ENCODE measurements at regions not wholly inside any gene's neighbourhood (a gene's known extent, or its start where the extent isn't known, plus 50 kb on each side); places are given as distances from the start of the nearest gene placed in this dataset.

DNA sequence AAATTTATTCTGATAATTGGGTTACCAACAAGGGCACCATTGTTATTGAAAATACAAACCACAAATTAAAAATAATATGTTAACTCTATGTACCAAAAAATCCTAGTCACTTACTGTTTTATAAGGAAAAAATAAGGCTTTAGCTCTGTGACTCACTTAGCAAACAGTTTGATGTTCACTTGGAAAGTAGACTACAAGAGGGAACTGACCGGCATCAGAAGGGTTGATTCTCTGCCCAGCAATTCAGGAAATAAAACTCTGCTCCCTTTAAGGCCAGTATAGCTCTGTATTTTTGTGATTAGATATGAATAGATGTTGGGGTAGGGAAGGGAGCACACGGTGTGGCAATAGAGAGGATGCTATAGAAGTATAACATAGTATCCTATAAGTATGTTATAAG, 671.3 kb downstream of the LRRC70 start:
- Histone ChIP-seq H3K9me3 (replicated peaks in 1 of 3) (no peaks in the 10 kb centered on the region), H3K4me3 (no peak overlapping the region), H3K27ac (no peak overlapping the region), H3K36me3 (replicated peaks in 1 of 2) (no peaks in the 10 kb centered on the region), H3K4me1 (replicated peaks in 1 of 2) (no peaks in the 10 kb centered on the region), H3K27me3 (peaks cover 3% of the 10 kb centered on the region)
- intact Hi-C loops (cut with DNase I) = no loop called here
- WGBS, 4 donors = 73 to 88% (median 84%) methylated on average over 2 of the region's 2 CpGs
- TF ChIP-seq, protein P1, sequence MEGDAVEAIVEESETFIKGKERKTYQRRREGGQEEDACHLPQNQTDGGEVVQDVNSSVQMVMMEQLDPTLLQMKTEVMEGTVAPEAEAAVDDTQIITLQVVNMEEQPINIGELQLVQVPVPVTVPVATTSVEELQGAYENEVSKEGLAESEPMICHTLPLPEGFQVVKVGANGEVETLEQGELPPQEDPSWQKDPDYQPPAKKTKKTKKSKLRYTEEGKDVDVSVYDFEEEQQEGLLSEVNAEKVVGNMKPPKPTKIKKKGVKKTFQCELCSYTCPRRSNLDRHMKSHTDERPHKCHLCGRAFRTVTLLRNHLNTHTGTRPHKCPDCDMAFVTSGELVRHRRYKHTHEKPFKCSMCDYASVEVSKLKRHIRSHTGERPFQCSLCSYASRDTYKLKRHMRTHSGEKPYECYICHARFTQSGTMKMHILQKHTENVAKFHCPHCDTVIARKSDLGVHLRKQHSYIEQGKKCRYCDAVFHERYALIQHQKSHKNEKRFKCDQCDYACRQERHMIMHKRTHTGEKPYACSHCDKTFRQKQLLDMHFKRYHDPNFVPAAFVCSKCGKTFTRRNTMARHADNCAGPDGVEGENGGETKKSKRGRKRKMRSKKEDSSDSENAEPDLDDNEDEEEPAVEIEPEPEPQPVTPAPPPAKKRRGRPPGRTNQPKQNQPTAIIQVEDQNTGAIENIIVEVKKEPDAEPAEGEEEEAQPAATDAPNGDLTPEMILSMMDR (IDR thresholded peaks at IDR 0.05) = no peak
- TF ChIP-seq POLR2A (IDR thresholded peaks at IDR 0.05) = no peak
- no peak for DNase-seq

DNA sequence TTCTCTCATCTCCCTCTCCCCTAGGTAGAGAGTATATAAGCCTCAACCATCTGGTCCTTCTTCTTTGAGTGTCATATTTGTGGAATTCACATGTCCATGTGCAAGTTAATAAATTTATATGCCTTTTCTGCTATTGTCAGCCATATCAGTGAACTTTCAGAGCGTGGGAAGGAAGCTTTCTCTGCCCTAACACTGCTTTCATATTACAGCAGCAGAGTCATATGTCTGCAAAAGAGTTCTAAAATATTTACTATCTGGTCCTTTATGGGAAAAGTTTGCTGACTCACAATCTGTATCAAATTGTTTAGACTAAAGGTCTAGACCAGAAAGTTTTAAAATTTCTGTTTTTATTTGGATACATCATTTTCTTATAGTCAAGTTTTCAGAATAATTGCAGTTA, 669.0 kb downstream of the LRRC70 start:
- Histone ChIP-seq H3K9me3 (replicated peaks in 1 of 3) (no peaks in the 10 kb centered on the region), H3K27ac (no peak overlapping the region), H3K27me3 (peaks cover 3% of the 10 kb centered on the region), H3K4me3 (no peak overlapping the region), H3K36me3 (replicated peaks in 1 of 2) (no peaks in the 10 kb centered on the region), H3K4me1 (replicated peaks in 1 of 2) (no peaks in the 10 kb centered on the region)
- WGBS, 4 donors = 52 to 70% (median 56%) methylated on average over 1 of the region's 1 CpG
- intact Hi-C loops (cut with DNase I) = no loop called here
- no peak for TF ChIP-seq POLR2A (IDR thresholded peaks at IDR 0.05)
- TF ChIP-seq, protein P1 (IDR thresholded peaks at IDR 0.05) = no peak
- DNase-seq = no peak

DNA sequence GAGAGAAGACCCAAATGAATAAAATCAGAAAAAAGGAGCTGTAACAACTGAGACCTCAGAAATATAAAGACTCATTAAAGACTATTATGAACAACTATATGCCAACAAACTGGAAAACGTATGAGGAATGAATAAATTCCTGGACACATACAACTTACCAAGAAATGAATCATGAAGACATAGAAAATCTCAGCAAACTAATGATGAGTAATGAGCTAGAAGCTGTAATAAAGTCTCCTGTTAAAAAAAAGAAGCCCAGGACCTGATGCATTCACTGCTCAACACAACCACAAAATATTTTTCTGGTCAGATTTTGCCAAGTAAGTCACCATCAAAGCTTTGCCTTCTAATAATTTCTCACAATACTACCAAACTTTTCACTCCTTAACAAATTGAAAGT, 666.7 kb downstream of the LRRC70 start:
- intact Hi-C loops (cut with DNase I) = no loop called here
- Histone ChIP-seq H3K27me3 (peaks cover 3% of the 10 kb centered on the region), H3K4me1 (replicated peaks in 1 of 2) (no peaks in the 10 kb centered on the region), H3K4me3 (no peak overlapping the region), H3K9me3 (replicated peaks in 1 of 3) (no peaks in the 10 kb centered on the region), H3K27ac (no peak overlapping the region), H3K36me3 (replicated peaks in 1 of 2) (no peaks in the 10 kb centered on the region)
- no peak for TF ChIP-seq POLR2A (IDR thresholded peaks at IDR 0.05)
- TF ChIP-seq, protein P1 (IDR thresholded peaks at IDR 0.05) = no peak
- DNase-seq = no peak
- 57 to 70% (median 62%) methylated on average over 1 of the region's 1 CpG for WGBS, 4 donors

DNA sequence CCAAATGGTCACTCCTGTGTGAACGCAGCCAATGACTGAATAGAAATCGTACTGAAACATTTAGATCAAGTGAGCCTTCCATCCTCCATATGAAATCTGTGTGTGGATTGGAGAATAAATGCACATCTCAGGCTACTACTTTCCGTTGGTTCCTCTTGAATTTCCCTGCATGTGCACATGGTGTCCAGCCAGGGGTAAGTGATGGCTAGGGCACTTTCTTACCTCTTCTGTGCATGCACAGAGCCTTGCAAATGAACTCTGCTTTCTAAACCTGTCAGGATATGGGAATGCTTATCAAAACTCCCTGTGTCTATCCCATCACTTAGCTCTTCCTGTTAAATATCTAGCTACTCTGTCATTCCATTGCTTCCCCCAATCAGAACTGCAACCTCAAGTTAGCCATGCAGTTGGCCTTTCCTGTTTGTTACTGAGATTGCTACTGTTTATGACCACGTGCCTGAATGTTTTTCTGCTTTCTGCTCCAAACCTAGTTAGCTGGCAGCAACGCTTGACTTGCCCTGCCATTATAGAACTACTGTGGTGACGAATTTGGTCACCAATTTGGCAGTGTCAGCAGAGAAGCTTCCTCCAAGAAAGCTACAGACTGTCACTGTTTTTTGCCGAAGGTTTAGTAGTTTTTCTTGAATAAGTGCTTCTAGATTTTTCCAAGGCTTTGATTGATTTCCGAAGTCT, 661.6 kb downstream of the LRRC70 start:
- no peaks in the 10 kb centered on the region for H3K36me3 ChIP-seq (replicated peaks in 1 of 2)
- H3K4me3 ChIP-seq = no peak overlapping the region
- no peak overlapping the region for H3K27ac ChIP-seq
- intact Hi-C loops (cut with DNase I) = no loop called here
- no peaks in the 10 kb centered on the region for H3K4me1 ChIP-seq (replicated peaks in 1 of 2)
- H3K27me3 ChIP-seq = peaks cover 3% of the 10 kb centered on the region
- 61 to 71% (median 67%) methylated on average over 8 of the region's 8 CpGs for WGBS, 4 donors
- H3K9me3 ChIP-seq (replicated peaks in 1 of 3) = no peaks in the 10 kb centered on the region
- TF ChIP-seq, protein P1 (IDR thresholded peaks at IDR 0.05) = no peak
- no peak for TF ChIP-seq POLR2A (IDR thresholded peaks at IDR 0.05)
- no peak for DNase-seq
